Hepatocyte (in vitro differentiated cells): ENCODE measurements at regions not wholly inside any gene's neighbourhood (a gene's known extent, or its start where the extent isn't known, plus 50 kb on each side); places are given as distances from the start of the nearest gene placed in this dataset.

ENCODE experiments used
- DNase-seq: peaks from one replicate; pipeline ENCODE4 v3.0.0-alpha.2; 2016; ENCODE audit warnings: low spot score
- H2AFZ ChIP-seq: fragments of 200-600 bp; sonication (generic); 2 replicates; pipeline ENCODE4 v1.6.0; 2016; ENCODE audit warnings: antibody characterized with exemption, mild to moderate bottlenecking
- H3K27ac ChIP-seq: fragments of 200-600 bp; sonication (generic); 2 replicates; pipeline ENCODE4 v1.5.1; 2016; ENCODE audit warnings: mild to moderate bottlenecking
- H3K27me3 ChIP-seq: fragments of 200-600 bp; sonication (generic); 2 replicates; pipeline ENCODE4 v1.6.1; 2016
- H3K36me3 ChIP-seq: fragments of 200-600 bp; sonication (generic); replicated peaks from 2 replicates; pipeline ENCODE4 v1.5.1; 2016; ENCODE audit warnings: low read depth; ENCODE audit not compliant: insufficient read depth
- H3K4me1 ChIP-seq: fragments of 200-600 bp; sonication (generic); 2 replicates; pipeline ENCODE4 v1.5.1; 2016; ENCODE audit warnings: mild to moderate bottlenecking, moderate library complexity; ENCODE audit not compliant: insufficient read depth
- H3K4me2 ChIP-seq: fragments of 200-600 bp; sonication (generic); 2 replicates; pipeline ENCODE4 v1.6.0; 2016
- H3K4me3 ChIP-seq: fragments of 200-600 bp; sonication (generic); 2 replicates; pipeline ENCODE4 v1.5.1; 2016; ENCODE audit warnings: mild to moderate bottlenecking
- H3K79me2 ChIP-seq: fragments of 200-600 bp; sonication (generic); 2 replicates; pipeline ENCODE4 v1.6.0; 2017; ENCODE audit warnings: mild to moderate bottlenecking
- H3K9me2 ChIP-seq: fragments of 200-600 bp; sonication (generic); replicated peaks from 2 replicates; pipeline ENCODE4 v1.6.0; 2017; ENCODE audit warnings: mild to moderate bottlenecking; ENCODE audit not compliant: insufficient read depth
- H3K9me3 ChIP-seq: fragments of 200-600 bp; sonication (generic); 2 replicates; pipeline ENCODE4 v1.5.1; 2016; ENCODE audit warnings: low read depth, mild to moderate bottlenecking
- H4K20me1 ChIP-seq: fragments of 200-600 bp; sonication (generic); 2 replicates; pipeline ENCODE4 v1.6.0; 2016; ENCODE audit warnings: mild to moderate bottlenecking; ENCODE audit not compliant: insufficient read depth, poor library complexity, severe bottlenecking
- CTCF ChIP-seq: fragments of 200-600 bp; sonication (generic); IDR thresholded peaks from 2 replicates; pipeline ENCODE4 v1.5.1; 2016; ENCODE audit warnings: antibody characterized with exemption, mild to moderate bottlenecking; ENCODE audit not compliant: poor library complexity
- EZH2 ChIP-seq: fragments of 200-600 bp; sonication (generic); IDR thresholded peaks from 2 replicates; pipeline ENCODE4 v1.6.1; 2016; ENCODE audit warnings: antibody characterized with exemption, mild to moderate bottlenecking, borderline replicate concordance
- EZH2phosphoT487 ChIP-seq: fragments of 200-600 bp; sonication (generic); IDR thresholded peaks from one replicate; pipeline ENCODE4 v1.6.1; 2018; ENCODE audit warnings: antibody characterized with exemption, mild to moderate bottlenecking, low read depth, moderate library complexity; ENCODE audit not compliant: unreplicated experiment, severe bottlenecking
- WGBS: methylation state at CpG from one replicate; pipeline ENCODE4 v1.1.6; 2016; ENCODE audit warnings: low lambda C conversion rate; ENCODE audit errors: missing lambda C conversion rate; 5-methylcytosine and 5-hydroxymethylcytosine counted together

- H3K79me2 ChIP-seq = no peaks in the 10 kb centered on the region
- no peaks in the 10 kb centered on the region for H3K36me3 ChIP-seq
- H3K4me1 ChIP-seq = no peaks in the 10 kb centered on the region
- no peak for TF ChIP-seq EZH2
- no peak for TF ChIP-seq EZH2phosphoT487
- TF ChIP-seq CTCF = no peak
- H3K4me3 ChIP-seq = no peak overlapping the region
- H3K27ac ChIP-seq = no peak overlapping the region
- no peaks in the 10 kb centered on the region for H3K9me3 ChIP-seq
- H2AFZ ChIP-seq = peak overlapping the region; percentile 3
- H4K20me1 ChIP-seq = no peaks in the 10 kb centered on the region
- peak overlapping the region; percentile 61 for H3K4me2 ChIP-seq
- no peak for DNase-seq
- no peaks in the 10 kb centered on the region for H3K9me2 ChIP-seq
- H3K27me3 ChIP-seq = no peaks in the 10 kb centered on the region
- 53% methylated on average over 14 of the region's 14 CpGs for WGBS
These were observed 53.9 kb upstream of the ZNF157 start for GRCh38 chrX:47316276-47317025.
